Progenitor cell of endocrine pancreas (in vitro differentiated cells): ENCODE measurements at regions not wholly inside any gene's neighbourhood (a gene's known extent, or its start where the extent isn't known, plus 50 kb on each side); places are given as distances from the start of the nearest gene placed in this dataset.

Experiments
- DNase-seq: peaks from one replicate; pipeline ENCODE4 v3.0.0; 2021; ENCODE audit warnings: low spot score; ENCODE audit not compliant: unreplicated experiment
- H3K27ac Mint-ChIP-seq: 2 replicates; pipeline ENCODE4 v1.8.0; 2021; ENCODE audit warnings: mild to moderate bottlenecking, moderate library complexity, mixed read lengths
- H3K27me3 Mint-ChIP-seq: 2 replicates; pipeline ENCODE4 v1.8.0; 2021; ENCODE audit warnings: mixed read lengths
- H3K36me3 Mint-ChIP-seq: 2 replicates; pipeline ENCODE4 v1.8.0; 2022; ENCODE audit warnings: mixed read lengths; ENCODE audit not compliant: insufficient read depth
- H3K4me1 Mint-ChIP-seq: 2 replicates; pipeline ENCODE4 v1.8.0; 2021; ENCODE audit warnings: low read depth, mixed read lengths
- H3K4me3 Mint-ChIP-seq: 2 replicates; pipeline ENCODE4 v1.8.0; 2021; ENCODE audit warnings: low read depth, mild to moderate bottlenecking, moderate library complexity, mixed read lengths
- H3K9me3 Mint-ChIP-seq: 2 replicates; pipeline ENCODE4 v1.8.0; 2021; ENCODE audit warnings: low read depth, mixed read lengths
- TF ChIP-seq, protein P1 (sequence below): fragments of 200-600 bp; sonication (generic); IDR thresholded peaks from one replicate; pipeline ENCODE4 v1.5.0; 2021; ENCODE audit warnings: antibody characterized with exemption, mild to moderate bottlenecking; ENCODE audit not compliant: unreplicated experiment

DNA sequence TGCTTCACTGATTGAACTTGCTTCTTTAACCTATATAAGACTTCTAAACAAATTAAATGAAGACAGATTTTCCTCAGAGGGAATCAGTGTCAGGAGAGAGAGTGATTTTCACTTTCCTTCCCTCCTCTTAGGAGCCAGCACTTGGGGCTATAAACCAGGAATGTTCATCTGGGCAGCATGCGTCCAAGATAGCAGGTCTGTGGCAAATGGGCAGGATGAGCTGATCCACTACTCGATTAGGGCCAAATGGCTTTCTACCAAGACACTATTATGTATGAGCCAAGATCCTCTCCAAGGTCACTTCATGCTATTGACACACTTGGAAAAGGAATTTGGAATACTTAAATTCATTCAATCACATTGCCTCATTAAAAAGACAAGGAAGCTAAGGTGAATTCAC is 203.9 kb upstream of the GRID2 start:
- DNase-seq = no peak
- Mint-ChIP-seq H3K27me3 (no peaks in the 10 kb centered on the region), H3K27ac (no peak overlapping the region), H3K9me3 (no peaks in the 10 kb centered on the region), H3K36me3 (no peaks in the 10 kb centered on the region), H3K4me3 (no peak overlapping the region), H3K4me1 (peaks cover 5% of the 10 kb centered on the region)
- TF ChIP-seq, protein P1, sequence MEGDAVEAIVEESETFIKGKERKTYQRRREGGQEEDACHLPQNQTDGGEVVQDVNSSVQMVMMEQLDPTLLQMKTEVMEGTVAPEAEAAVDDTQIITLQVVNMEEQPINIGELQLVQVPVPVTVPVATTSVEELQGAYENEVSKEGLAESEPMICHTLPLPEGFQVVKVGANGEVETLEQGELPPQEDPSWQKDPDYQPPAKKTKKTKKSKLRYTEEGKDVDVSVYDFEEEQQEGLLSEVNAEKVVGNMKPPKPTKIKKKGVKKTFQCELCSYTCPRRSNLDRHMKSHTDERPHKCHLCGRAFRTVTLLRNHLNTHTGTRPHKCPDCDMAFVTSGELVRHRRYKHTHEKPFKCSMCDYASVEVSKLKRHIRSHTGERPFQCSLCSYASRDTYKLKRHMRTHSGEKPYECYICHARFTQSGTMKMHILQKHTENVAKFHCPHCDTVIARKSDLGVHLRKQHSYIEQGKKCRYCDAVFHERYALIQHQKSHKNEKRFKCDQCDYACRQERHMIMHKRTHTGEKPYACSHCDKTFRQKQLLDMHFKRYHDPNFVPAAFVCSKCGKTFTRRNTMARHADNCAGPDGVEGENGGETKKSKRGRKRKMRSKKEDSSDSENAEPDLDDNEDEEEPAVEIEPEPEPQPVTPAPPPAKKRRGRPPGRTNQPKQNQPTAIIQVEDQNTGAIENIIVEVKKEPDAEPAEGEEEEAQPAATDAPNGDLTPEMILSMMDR = no peak

DNA sequence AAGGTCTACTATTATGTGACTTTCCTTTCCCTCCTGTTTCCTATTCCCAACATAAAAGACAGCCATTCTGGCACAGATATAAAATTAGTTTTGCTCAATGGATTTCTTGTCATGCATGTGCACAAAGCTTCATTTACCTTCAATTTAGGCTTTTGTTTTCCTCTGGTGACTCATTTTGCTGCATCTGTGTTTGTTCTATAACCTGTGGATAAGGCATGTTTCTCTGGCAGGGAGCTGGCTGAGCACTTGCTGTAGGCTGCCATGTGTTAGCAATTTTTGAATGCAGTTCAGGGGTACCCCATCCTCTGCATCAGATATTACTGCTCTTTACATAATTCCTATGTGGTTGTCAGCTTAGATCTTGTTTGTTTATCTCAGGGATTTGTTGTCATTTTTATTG is 202.8 kb upstream of the GRID2 start:
- TF ChIP-seq, protein P1 = no peak
- peaks cover 5% of the 10 kb centered on the region for H3K4me1 Mint-ChIP-seq
- H3K27me3 Mint-ChIP-seq = no peaks in the 10 kb centered on the region
- no peak overlapping the region for H3K27ac Mint-ChIP-seq
- no peak for DNase-seq
- H3K4me3 Mint-ChIP-seq = no peak overlapping the region
- H3K36me3 Mint-ChIP-seq = no peaks in the 10 kb centered on the region
- H3K9me3 Mint-ChIP-seq = no peaks in the 10 kb centered on the region

DNA sequence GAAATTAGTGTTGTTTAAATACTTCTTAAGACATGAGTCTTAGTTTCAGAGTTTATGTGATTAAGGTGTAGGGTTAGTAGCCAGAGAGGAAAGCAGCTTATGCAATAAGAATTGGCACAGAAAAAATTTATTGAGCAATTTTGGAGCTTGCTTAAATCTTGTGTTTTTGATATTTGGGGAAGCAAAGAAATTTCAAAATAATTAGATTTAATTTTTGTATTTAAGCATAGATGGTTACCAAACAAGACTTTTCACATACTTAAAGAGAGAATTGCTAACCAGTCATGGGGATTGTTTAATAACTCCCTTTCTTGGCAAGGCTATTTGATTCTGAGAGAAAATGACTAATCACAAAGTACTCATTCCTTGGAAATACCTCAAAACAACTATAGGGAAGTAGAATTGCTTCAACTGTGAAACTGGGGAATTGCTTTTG is 202.0 kb upstream of the GRID2 start:
- Mint-ChIP-seq H3K27ac (no peak overlapping the region), H3K27me3 (no peaks in the 10 kb centered on the region), H3K4me1 (peaks cover 5% of the 10 kb centered on the region), H3K4me3 (no peak overlapping the region), H3K36me3 (no peaks in the 10 kb centered on the region), H3K9me3 (no peaks in the 10 kb centered on the region)
- TF ChIP-seq, protein P1 = no peak
- no peak for DNase-seq

DNA sequence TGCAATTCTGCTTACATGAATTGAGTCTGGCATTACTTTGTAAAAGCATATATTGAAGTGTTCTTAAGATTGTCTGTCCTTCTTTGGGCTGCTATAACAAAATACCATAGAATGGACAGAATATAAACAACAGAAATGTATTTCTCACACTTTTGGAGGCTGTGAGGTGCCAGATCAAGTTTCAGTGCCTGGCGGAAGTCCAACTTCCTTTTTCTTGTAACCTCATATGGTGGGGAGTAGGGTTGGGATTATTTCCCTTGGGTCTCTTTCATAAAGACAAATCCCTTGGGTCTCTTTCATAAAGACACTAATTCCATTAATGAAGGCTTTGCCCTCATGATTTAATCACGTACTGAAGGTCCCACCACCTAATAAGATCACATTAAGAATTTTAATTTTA is 199.3 kb upstream of the GRID2 start:
- DNase-seq = no peak
- Mint-ChIP-seq H3K9me3 (no peaks in the 10 kb centered on the region), H3K27ac (no peak overlapping the region), H3K36me3 (no peaks in the 10 kb centered on the region), H3K27me3 (no peaks in the 10 kb centered on the region), H3K4me3 (no peak overlapping the region), H3K4me1 (peaks cover 6% of the 10 kb centered on the region)
- TF ChIP-seq, protein P1 = no peak

DNA sequence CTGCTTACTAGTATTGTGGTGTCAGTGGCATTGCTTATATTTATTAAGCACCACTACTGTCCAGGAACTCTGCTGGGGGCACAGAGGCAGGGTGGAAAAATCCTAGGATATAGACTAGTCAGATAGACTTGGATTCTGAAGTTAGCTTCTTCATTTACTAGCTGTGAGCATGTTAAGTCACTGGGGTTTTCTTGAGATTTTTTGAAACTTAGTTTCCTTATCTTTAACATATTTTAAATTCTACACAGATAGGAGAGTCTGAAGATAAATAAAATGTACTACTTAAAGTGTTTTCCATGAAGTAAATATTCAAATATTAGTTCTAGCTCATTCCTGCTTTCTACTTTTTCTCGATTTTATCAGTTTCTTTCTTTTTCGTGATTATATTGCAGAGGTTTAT is 196.9 kb upstream of the GRID2 start:
- no peaks in the 10 kb centered on the region for H3K27me3 Mint-ChIP-seq
- H3K27ac Mint-ChIP-seq = no peak overlapping the region
- TF ChIP-seq, protein P1 = no peak

More for the DNA sequence above, 196.9 kb upstream of the GRID2 start:
- no peak for DNase-seq
- no peaks in the 10 kb centered on the region for H3K36me3 Mint-ChIP-seq
- peaks cover 1% of the 10 kb centered on the region for H3K4me1 Mint-ChIP-seq
- H3K9me3 Mint-ChIP-seq = no peaks in the 10 kb centered on the region
- no peak overlapping the region for H3K4me3 Mint-ChIP-seq
